Transverse colon (tissue), 4 donors: ENCODE measurements at regions not wholly inside any gene's neighbourhood (a gene's known extent, or its start where the extent isn't known, plus 50 kb on each side); places are given as distances from the start of the nearest gene placed in this dataset.
"Not testable (repeated sequence)": the region's sequence is repeated elsewhere in the genome, so short reads cannot be mapped to it uniquely, and the experiment has no call there.

Source experiments
- DNase-seq: peaks from one replicate; pipeline ENCODE4 v3.0.0-alpha.2; 2019
- H3K27ac ChIP-seq, 4 donors: fragments of 200-600 bp; sonication (generic); 2 replicates each; pipeline ENCODE4 v1.5.1; 2016 to 2018; ENCODE audit warnings: inconsistent platforms in 4 of 4
- H3K27me3 ChIP-seq: fragments of 200-600 bp; sonication (generic); 2 replicates; pipeline ENCODE4 v1.5.1; 2017; ENCODE audit warnings: inconsistent platforms
- H3K36me3 ChIP-seq, 4 donors: fragments of 200-600 bp; sonication (generic); 2 replicates each; pipeline ENCODE4 v1.5.1; 2017 to 2019; ENCODE audit warnings: inconsistent platforms in 4 of 4
- H3K4me1 ChIP-seq, 4 donors: fragments of 200-600 bp; sonication (generic); 2 replicates each; pipeline ENCODE4 v1.5.1; 2017 to 2020; ENCODE audit warnings: inconsistent platforms in 4 of 4
- H3K4me3 ChIP-seq, 4 donors: fragments of 200-600 bp; sonication (generic); 1 replicate in 1 of 4; 2 replicates in 3 of 4; pipeline versions ENCODE4 v1.5.1 to v1.6.1; 2017 to 2019; ENCODE audit warnings: inconsistent platforms in 4 of 4
- H3K9me3 ChIP-seq, 2 donors: fragments of 200-600 bp; sonication (generic); 2 replicates each; pipeline ENCODE4 v1.5.1; 2017 to 2019; ENCODE audit warnings: inconsistent platforms in 2 of 2
- EP300 ChIP-seq: sonication (generic); formaldehyde crosslinking; IDR thresholded peaks from one replicate; pipeline ENCODE4 v1.6.1; 2017; ENCODE audit warnings: antibody characterized with exemption, low read depth
- POLR2A ChIP-seq: fragments of 450-650 bp; IDR thresholded peaks from one replicate; pipeline ENCODE4 v1.6.1; 2016; ENCODE audit warnings: antibody characterized with exemption, mild to moderate bottlenecking, moderate library complexity
- POLR2AphosphoS5 ChIP-seq, 3 donors: sonication (generic); formaldehyde crosslinking; IDR thresholded peaks; one replicate each; pipeline ENCODE4 v1.6.1; 2016; ENCODE audit warnings: antibody characterized with exemption in 3 of 3
- WGBS, 2 donors: methylation state at CpG; one replicate each; pipeline ENCODE4 v1.1.5; 2018; ENCODE audit warnings: low coverage in 1 of 2; 5-methylcytosine and 5-hydroxymethylcytosine counted together
- in situ Hi-C, 4 donors: fragments of 200-750 bp; cut with MboI; loops; one replicate each; pipeline versions ENCODE4 v1.15.0 to v1.15.1; 2017; ENCODE audit warnings: low sequenced_read_pairs in 3 of 4, low pct_ligation_motif_present in 1 of 4, low pct_unique_long_range_greater_than_20kb in 1 of 4
- intact Hi-C: fragments of 100-400 bp; cut with DNase I; formaldehyde crosslinking; loops from one replicate; pipeline ENCODE4 v1.15.1; 2023; ENCODE audit warnings: low total_unique reads
- TF ChIP-seq, protein P1 (sequence below), 5 experiments: fragments of 200-600 bp in 3 of 5; fragments of 450-650 bp in 2 of 5; sonication (generic) in 3 of 5; IDR thresholded peaks; 1 replicate in 2 of 5; 2 replicates in 3 of 5; pipeline ENCODE4 v1.5.1; 2016 to 2017; ENCODE audit warnings: antibody characterized with exemption in 5 of 5, inconsistent platforms in 3 of 5, mild to moderate bottlenecking in 2 of 5, moderate library complexity in 1 of 5

DNA sequence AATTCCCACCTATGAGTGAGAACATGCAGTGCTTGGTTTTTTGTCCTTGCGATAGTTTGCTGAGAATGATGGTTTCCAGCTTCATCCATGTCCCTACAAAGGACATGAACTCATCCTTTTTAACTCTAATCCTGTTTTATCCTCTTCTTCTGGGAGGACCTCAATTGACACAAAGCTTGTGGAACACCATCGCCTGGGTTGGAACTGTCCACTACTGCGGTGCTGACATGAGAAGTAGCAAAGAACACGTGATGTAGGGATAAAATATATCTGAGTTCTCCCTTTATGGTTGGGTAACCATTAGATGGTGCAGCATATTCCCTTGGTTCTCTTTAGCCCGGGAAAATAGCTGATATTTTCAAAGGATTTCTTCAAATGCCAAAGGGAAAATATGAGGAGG, 105.3 kb upstream of the TOPAZ1 start:
- no peak for TF ChIP-seq POLR2A
- Histone ChIP-seq H3K36me3 (no peaks in the 10 kb centered on the region), H3K9me3 (no peaks in the 10 kb centered on the region), H3K27me3 (no peaks in the 10 kb centered on the region), H3K27ac (no peak overlapping the region), H3K4me1 (no peaks in the 10 kb centered on the region), H3K4me3 (no peak overlapping the region)
- no peak for DNase-seq
- in situ Hi-C loops: no loop called here
- 64 to 67% methylated on average over 2 to 5 of the region's 5 CpGs for WGBS, 2 donors
- intact Hi-C loops: no loop called here

- Histone ChIP-seq H3K36me3 (no peaks in the 10 kb centered on the region), H3K4me1 (no peaks in the 10 kb centered on the region), H3K4me3 (no peak overlapping the region), H3K27me3 (peaks cover 10% of the 10 kb centered on the region), H3K9me3 (no peaks in the 10 kb centered on the region), H3K27ac (no peak overlapping the region)
- intact Hi-C loops (no loop called here), in situ Hi-C loops (no loop called here)
- WGBS, 2 donors: 47% methylated on average over 1 of the region's 1 CpG; no CpG with 5 or more reads in 1 of the 2 donors
- no peak for TF ChIP-seq POLR2A
- no peak for TF ChIP-seq POLR2AphosphoS5 (IDR thresholded peaks at IDR 0.05)
- TF ChIP-seq EP300: no peak
- TF ChIP-seq, protein P1, sequence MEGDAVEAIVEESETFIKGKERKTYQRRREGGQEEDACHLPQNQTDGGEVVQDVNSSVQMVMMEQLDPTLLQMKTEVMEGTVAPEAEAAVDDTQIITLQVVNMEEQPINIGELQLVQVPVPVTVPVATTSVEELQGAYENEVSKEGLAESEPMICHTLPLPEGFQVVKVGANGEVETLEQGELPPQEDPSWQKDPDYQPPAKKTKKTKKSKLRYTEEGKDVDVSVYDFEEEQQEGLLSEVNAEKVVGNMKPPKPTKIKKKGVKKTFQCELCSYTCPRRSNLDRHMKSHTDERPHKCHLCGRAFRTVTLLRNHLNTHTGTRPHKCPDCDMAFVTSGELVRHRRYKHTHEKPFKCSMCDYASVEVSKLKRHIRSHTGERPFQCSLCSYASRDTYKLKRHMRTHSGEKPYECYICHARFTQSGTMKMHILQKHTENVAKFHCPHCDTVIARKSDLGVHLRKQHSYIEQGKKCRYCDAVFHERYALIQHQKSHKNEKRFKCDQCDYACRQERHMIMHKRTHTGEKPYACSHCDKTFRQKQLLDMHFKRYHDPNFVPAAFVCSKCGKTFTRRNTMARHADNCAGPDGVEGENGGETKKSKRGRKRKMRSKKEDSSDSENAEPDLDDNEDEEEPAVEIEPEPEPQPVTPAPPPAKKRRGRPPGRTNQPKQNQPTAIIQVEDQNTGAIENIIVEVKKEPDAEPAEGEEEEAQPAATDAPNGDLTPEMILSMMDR (IDR thresholded peaks at IDR 0.05): no peak
- DNase-seq: no peak
Measured at GRCh38 chr3:44146073-44146472, 95.6 kb upstream of the TOPAZ1 start.

DNA sequence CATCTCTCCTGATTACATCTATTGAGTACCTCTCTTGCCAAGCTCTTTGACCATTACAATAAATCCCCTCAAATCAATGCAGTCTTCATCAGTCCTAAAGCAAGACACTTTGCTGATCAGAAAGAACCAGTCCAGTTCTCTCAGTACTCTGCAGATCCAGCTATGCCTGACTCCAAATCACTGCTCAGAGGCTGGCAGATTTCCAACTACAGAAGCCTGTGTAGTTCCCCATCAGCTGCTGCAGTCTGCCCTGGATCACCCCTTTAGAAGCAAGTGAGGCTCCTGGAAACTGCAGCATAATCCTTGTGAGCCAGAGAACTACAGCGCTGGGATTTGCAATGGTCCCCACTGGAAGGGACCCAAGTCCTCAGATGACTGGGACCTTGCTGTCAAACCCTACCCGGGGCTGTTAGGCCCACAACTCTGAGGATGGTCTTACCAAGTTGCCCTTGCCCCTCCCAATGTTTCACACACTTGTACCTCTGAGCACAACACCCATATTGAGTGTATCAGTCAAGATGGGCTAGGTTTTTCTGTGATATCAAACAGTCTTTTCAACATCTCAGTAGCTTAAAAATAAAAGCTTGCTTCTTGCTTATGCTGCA, 81.9 kb upstream of the TOPAZ1 start:
- H3K4me3 ChIP-seq: no peak overlapping the region
- no peaks in the 10 kb centered on the region for H3K9me3 ChIP-seq
- peaks cover 3% of the 10 kb centered on the region for H3K27me3 ChIP-seq
- in situ Hi-C loops: no loop called here
- H3K36me3 ChIP-seq: no peaks in the 10 kb centered on the region
- no peaks in the 10 kb centered on the region for H3K4me1 ChIP-seq
- intact Hi-C loops: no loop called here
- WGBS, 2 donors: 85 to 100% methylated on average over 1 to 2 of the region's 2 CpGs
- no peak overlapping the region for H3K27ac ChIP-seq
- DNase-seq: no peak
- TF ChIP-seq, protein P1 (IDR thresholded peaks at IDR 0.05): no peak
- no peak for TF ChIP-seq EP300

GRCh38 chr3:44160818-44161217, 80.9 kb upstream of the TOPAZ1 start:
- Histone ChIP-seq H3K9me3 (no peaks in the 10 kb centered on the region), H3K4me1 (no peaks in the 10 kb centered on the region), H3K27me3 (no peaks in the 10 kb centered on the region), H3K36me3 (no peaks in the 10 kb centered on the region), H3K4me3 (no peak overlapping the region), H3K27ac (no peak overlapping the region)
- DNase-seq: no peak
- TF ChIP-seq, protein P1 (IDR thresholded peaks at IDR 0.05): no peak
- no peak for TF ChIP-seq POLR2AphosphoS5 (IDR thresholded peaks at IDR 0.05)
- TF ChIP-seq EP300: no peak
- TF ChIP-seq POLR2A: no peak
- in situ Hi-C loops (no loop called here), intact Hi-C loops (no loop called here)
- 77 to 80% methylated on average over 3 to 4 of the region's 4 CpGs for WGBS, 2 donors

- no peaks in the 10 kb centered on the region for H3K4me1 ChIP-seq
- WGBS, 2 donors: 92% methylated on average over 4 of the region's 4 CpGs
- in situ Hi-C loops (no loop called here), intact Hi-C loops (no loop called here)
- peaks cover 4% of the 10 kb centered on the region for H3K27me3 ChIP-seq
- H3K4me3 ChIP-seq: no peak overlapping the region
- no peaks in the 10 kb centered on the region for H3K9me3 ChIP-seq
- no peak for DNase-seq
- H3K27ac ChIP-seq: no peak overlapping the region
- TF ChIP-seq POLR2A (no peak), POLR2AphosphoS5 (IDR thresholded peaks at IDR 0.05) (no peak), EP300 (no peak)
- TF ChIP-seq, protein P1 (IDR thresholded peaks at IDR 0.05): no peak
- H3K36me3 ChIP-seq: no peaks in the 10 kb centered on the region
Measured at GRCh38 chr3:44171891-44172290, 69.8 kb upstream of the TOPAZ1 start.

- H3K4me3 ChIP-seq, H3K36me3 ChIP-seq, H3K27me3 ChIP-seq, H3K4me1 ChIP-seq, in situ Hi-C loops, intact Hi-C loops, DNase-seq, H3K9me3 ChIP-seq, H3K27ac ChIP-seq: not testable (repeated sequence)
- WGBS, 2 donors: 89% methylated on average over 8 of the region's 8 CpGs; no CpG with 5 or more reads in 1 of the 2 donors
Measured at GRCh38 chr3:44172701-44173100, 69.0 kb upstream of the TOPAZ1 start.
